Fibroblast of skin of abdomen (primary cell): ENCODE measurements at regions not wholly inside any gene's neighbourhood (a gene's known extent, or its start where the extent isn't known, plus 50 kb on each side); places are given as distances from the start of the nearest gene placed in this dataset.

ENCODE experiments used
- DNase-seq: peaks from one replicate; pipeline ENCODE4 v3.0.0-alpha.2; 2013

DNA sequence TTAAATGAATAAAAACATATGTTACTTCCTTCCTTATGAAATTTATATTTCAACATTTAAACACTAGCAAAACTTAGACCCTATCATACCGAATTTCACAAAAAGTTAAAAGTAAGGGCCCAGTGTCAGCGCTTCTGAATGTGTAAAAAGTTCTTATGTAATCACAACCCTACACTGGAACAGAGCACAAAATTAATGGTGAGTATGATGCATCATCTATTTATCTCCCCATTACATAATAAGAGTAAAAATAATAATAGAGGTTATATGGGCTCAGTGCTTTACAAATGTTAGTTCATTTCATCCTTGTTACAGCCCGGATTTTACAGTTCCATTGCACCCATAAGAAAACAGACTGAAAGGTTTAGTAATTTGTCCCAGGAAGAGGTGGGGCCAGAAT lies 144.9 kb upstream of the POU3F3 start:
- no peak for DNase-seq

- no peak for DNase-seq
Observed at GRCh38 chr2:104716061-104716460, 137.9 kb upstream of the POU3F3 start.

DNA sequence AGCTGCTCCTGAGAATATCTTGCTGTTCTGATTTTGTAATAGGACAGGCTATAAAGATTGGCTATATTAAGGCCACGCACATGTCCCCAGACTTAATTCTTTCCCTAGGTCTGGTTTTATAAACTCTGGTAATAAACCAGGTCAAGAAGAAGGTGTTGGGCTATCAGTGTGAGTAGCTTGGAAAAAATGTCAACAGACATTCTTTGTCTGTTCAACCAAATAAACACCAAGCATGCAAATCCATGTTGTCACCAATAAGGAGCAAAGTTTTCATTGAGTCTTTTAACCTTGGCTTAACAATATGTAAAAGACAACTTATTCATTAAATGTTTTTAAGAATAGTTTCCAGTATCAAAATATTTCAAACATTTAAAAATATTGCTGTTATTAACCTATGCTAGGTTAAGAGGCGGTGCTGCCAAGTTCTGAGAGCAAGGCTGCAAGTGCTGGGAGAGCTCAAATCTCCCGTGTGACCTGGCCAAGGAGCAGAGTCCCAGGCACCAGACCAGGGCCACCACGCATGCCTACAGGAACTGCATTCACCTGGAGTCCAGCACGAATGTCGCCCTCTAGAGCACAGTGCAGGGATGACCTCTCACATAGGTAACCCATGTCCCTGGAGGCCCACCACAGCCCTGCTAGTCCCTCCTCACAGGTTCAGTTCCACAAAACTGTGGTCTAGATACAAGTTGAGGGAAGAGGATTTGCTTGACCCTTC lies 120.5 kb upstream of the POU3F3 start:
- no peak for DNase-seq

GRCh38 chr2:104734937-104735586 lies 118.9 kb upstream of the POU3F3 start:
- DNase-seq, result no peak

GRCh38 chr2:104736026-104736425 lies 117.9 kb upstream of the POU3F3 start:
- no peak for DNase-seq

GRCh38 chr2:104741860-104742259 lies 112.1 kb upstream of the POU3F3 start:
- DNase-seq, result no peak

DNA sequence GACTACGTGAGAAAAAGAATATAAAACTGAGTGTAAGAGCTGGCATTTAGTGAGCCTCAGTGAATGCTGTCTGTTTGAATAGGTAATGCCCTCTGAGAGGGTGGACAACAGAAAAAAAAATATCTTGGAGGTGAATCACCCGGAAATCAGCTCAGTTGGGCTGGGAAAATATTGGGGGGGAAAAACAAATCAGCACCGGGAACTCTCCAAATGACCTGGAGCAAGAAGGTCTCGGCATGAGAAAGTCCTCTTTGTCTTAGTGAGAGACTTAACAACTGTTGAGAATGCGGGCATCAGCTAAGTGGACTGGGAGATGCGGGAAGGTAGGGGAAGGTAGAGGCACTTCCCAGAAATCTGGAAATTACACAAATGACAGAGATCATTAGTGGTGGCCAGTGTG lies 109.4 kb upstream of the POU3F3 start:
- DNase-seq, result no peak

DNA sequence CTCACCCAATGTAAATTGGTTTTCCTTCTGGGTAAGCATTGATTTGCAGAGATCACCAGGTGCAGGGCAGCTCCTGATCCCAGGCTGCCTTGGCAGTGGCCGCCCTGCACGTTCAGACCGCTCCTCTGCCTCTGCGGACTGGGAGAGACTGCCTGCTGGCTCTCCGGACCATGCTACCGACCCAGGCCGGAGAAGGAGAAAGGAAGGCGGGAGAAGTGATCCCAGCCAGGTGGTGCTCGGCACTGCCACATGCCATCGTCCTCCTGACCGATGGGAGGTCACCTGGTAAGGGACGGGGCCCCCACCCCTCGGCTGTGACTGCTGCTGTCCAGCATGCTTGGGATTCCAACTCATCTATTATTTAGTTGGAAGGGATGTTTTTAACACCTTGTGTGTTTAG lies 108.1 kb upstream of the POU3F3 start:
- no peak for DNase-seq

GRCh38 chr2:104746299-104746698 lies 107.6 kb upstream of the POU3F3 start:
- DNase-seq, result no peak

DNA sequence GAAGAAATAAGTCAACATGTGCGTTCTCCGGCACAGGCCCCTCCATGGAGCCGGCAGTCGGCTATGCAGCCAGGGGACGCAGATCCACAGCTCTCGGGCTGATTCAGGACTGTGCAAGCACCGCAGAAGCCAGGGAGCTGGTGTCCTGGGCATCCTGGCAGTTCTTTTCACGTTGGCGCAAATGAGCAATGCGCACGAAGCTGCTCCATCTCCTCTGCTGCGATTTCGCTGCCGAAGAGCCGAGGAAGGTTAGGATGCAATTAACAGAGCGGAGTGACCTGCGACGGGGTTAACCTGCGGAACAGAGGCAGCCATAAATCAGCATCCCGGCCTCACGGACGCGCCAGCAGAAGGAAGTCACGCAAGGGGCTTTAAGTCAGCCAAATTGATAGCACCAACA lies 107.1 kb upstream of the POU3F3 start:
- DNase-seq, result no peak

GRCh38 chr2:104749856-104750460 lies 104.0 kb upstream of the POU3F3 start:
- no peak for DNase-seq

- DNase-seq, result no peak
Observed at GRCh38 chr2:104752504-104752903, 101.4 kb upstream of the POU3F3 start.

GRCh38 chr2:104755026-104755878 lies 98.7 kb upstream of the POU3F3 start:
- peak; percentile 6 for DNase-seq

GRCh38 chr2:104756118-104756517 lies 97.8 kb upstream of the POU3F3 start:
- DNase-seq, result no peak

- DNase-seq, result no peak
Observed at GRCh38 chr2:104757056-104757455, 96.9 kb upstream of the POU3F3 start.

- peak; percentile 57 for DNase-seq
Observed at GRCh38 chr2:104758199-104758620, 95.7 kb upstream of the POU3F3 start.

- no peak for DNase-seq
Observed at GRCh38 chr2:104762031-104762430, 91.9 kb upstream of the POU3F3 start.

GRCh38 chr2:104766683-104767082 lies 87.2 kb upstream of the POU3F3 start:
- peak; percentile 82 for DNase-seq

- DNase-seq, result peak; percentile 82
Observed at GRCh38 chr2:104768694-104769093, 85.2 kb upstream of the POU3F3 start.

DNA sequence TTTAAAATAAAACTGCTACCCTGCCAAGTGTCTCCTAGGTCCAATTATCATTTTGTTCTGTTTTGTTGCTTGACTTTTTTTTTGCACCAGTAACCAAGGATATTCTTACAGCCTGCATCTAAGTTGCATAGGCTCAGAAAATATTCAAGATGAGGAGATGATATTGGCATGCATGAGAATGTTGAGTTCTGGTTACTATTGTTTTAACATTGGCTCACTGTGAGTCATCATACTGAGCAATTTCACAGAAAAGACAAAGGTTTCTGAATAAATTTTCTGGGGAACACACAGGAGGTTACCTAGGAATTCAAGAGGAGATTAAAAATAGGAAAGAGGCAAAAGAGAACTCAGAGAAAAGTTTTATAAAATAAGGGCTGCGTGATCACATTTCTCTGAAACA lies 84.8 kb upstream of the POU3F3 start:
- DNase-seq, result peak; percentile 87

DNA sequence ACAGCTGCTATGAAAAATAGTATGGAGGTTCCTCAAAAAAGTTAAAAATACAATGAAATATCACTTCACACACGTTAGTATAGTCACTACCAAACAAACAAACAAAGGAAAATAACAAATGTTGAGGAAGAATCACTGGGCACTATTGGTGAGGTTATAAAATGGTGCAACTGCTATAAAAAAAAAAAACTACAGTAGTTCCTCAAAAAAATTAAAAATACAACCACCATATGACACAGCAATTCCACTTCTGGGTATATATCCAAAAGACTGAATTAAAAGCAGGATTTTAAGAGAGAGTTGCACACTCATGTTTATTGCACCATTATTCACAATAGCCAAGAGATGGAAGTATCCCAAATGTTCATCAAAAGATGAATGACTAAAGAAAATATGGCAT lies 80.9 kb upstream of the POU3F3 start:
- DNase-seq, result no peak

DNA sequence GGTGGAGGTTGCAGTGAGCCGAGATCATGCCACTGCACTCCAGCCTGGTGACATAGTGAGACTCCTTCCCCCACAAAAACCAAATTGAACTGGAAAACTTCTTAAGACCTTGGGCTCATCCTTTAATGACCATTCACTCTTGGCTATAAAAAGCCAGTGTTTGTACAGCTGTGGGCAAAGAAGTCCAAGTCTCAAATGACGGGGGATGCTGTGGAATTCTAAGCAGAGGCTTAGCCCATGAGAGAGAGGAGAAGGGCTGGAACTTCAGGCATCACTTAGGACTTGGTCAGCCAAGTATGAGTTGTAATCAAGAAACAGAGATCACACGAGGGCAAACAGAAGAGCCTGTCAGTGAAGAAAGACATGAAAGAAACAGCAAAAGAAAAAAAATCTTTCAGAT lies 79.3 kb upstream of the POU3F3 start:
- peak; percentile 22 for DNase-seq

- no peak for DNase-seq
Observed at GRCh38 chr2:104777721-104778120, 76.2 kb upstream of the POU3F3 start.
